Esophagus squamous epithelium (tissue), 4 donors: ENCODE measurements at regions not wholly inside any gene's neighbourhood (a gene's known extent, or its start where the extent isn't known, plus 50 kb on each side); places are given as distances from the start of the nearest gene placed in this dataset.

Experiments used
- CTCF ChIP-seq, 6 experiments: fragments of 450-650 bp in 4 of 6; fragments of 200-600 bp in 2 of 6; sonication (generic) in 2 of 6; IDR thresholded peaks; one replicate each; pipeline ENCODE4 v1.5.1; 2016 to 2019; ENCODE audit warnings: antibody characterized with exemption in 6 of 6, mild to moderate bottlenecking in 4 of 6, moderate library complexity in 4 of 6
- POLR2A ChIP-seq, 4 donors: fragments of 450-650 bp; IDR thresholded peaks; one replicate each; pipeline ENCODE4 v1.6.1; 2017; ENCODE audit warnings: antibody characterized with exemption in 4 of 4, mild to moderate bottlenecking in 4 of 4, moderate library complexity in 3 of 4

GRCh38 chr11:134677397-134677822, 265.4 kb upstream of the B3GAT1 start:
- TF ChIP-seq CTCF (IDR thresholded peaks at IDR 0.05) (no peak), POLR2A (IDR thresholded peaks at IDR 0.05) (no peak)
